H9 (cell line): ENCODE measurements at regions not wholly inside any gene's neighbourhood (a gene's known extent, or its start where the extent isn't known, plus 50 kb on each side); places are given as distances from the start of the nearest gene placed in this dataset.

Source experiments
- DNase-seq: peaks from one replicate; pipeline ENCODE4 v3.0.0-alpha.2; 2017
- H2AFZ ChIP-seq: one replicate; pipeline ENCODE4 v1.6.1; 2013; ENCODE audit warnings: mild to moderate bottlenecking, low read length, control low read depth, moderate library complexity
- H2AK5ac ChIP-seq: 2 replicates; pipeline ENCODE4 v1.6.1; 2013; ENCODE audit warnings: low read length, control low read depth, mixed read lengths; ENCODE audit not compliant: insufficient read length
- H2BK120ac ChIP-seq: one replicate; pipeline ENCODE4 v1.6.1; 2013; ENCODE audit warnings: low read depth, mild to moderate bottlenecking, low read length, control low read depth, inconsistent platforms; ENCODE audit not compliant: poor library complexity, severe bottlenecking
- H2BK12ac ChIP-seq: 2 replicates; pipeline ENCODE4 v1.6.1; 2013; ENCODE audit warnings: low read length, control low read depth, mixed read lengths, low read depth; ENCODE audit not compliant: insufficient read length
- H2BK15ac ChIP-seq: 2 replicates; pipeline ENCODE4 v1.6.1; 2013; ENCODE audit warnings: low read depth, low read length, control low read depth
- H2BK20ac ChIP-seq: one replicate; pipeline ENCODE4 v1.6.1; 2013; ENCODE audit warnings: low read depth, mild to moderate bottlenecking, low read length, control low read depth, inconsistent platforms; ENCODE audit not compliant: poor library complexity, severe bottlenecking
- H2BK5ac ChIP-seq: 2 replicates; pipeline ENCODE4 v1.6.1; 2013; ENCODE audit warnings: low read length, control low read depth, mixed read lengths; ENCODE audit not compliant: insufficient read length
- H3K14ac ChIP-seq: 2 replicates; pipeline ENCODE4 v1.6.1; 2013; ENCODE audit warnings: low read length, control low read depth; ENCODE audit not compliant: insufficient read depth
- H3K18ac ChIP-seq: 2 replicates; pipeline ENCODE4 v1.6.1; 2013; ENCODE audit warnings: low read depth, mild to moderate bottlenecking, mixed read lengths, low read length, control low read depth; ENCODE audit not compliant: insufficient read length
- H3K23ac ChIP-seq: 2 replicates; pipeline ENCODE4 v1.6.1; 2013; ENCODE audit warnings: low read length, control low read depth, mixed read lengths, low read depth; ENCODE audit not compliant: insufficient read length
- H3K23me2 ChIP-seq: 2 replicates; pipeline ENCODE4 v1.6.1; 2013; ENCODE audit warnings: low read depth, mild to moderate bottlenecking, mixed read lengths, low read length, control low read depth; ENCODE audit not compliant: insufficient read length, poor library complexity, severe bottlenecking
- H3K27ac ChIP-seq: 2 replicates; pipeline ENCODE4 v1.5.1; 2013; ENCODE audit warnings: low read length, control low read depth, mixed read lengths, low read depth; ENCODE audit not compliant: insufficient read length
- H3K27me3 ChIP-seq: 2 replicates; pipeline ENCODE4 v1.6.1; 2013; ENCODE audit warnings: low read length, control low read depth, inconsistent platforms; ENCODE audit not compliant: insufficient read depth
- H3K4ac ChIP-seq: 2 replicates; pipeline ENCODE4 v1.6.1; 2013; ENCODE audit warnings: low read depth, mild to moderate bottlenecking, control low read depth, inconsistent platforms, low read length, moderate library complexity
- H3K4me1 ChIP-seq: 2 replicates; pipeline ENCODE4 v1.6.1; 2013; ENCODE audit warnings: low read length, control low read depth, inconsistent platforms; ENCODE audit not compliant: insufficient read depth
- H3K4me2 ChIP-seq: 2 replicates; pipeline ENCODE4 v1.6.1; 2013; ENCODE audit warnings: low read length, control low read depth, mixed read lengths; ENCODE audit not compliant: insufficient read length, insufficient read depth
- H3K56ac ChIP-seq: 2 replicates; pipeline ENCODE4 v1.6.1; 2013; ENCODE audit warnings: low read depth, mild to moderate bottlenecking, mixed read lengths, low read length, control low read depth; ENCODE audit not compliant: insufficient read length
- H3K79me1 ChIP-seq: 2 replicates; pipeline ENCODE4 v1.6.1; 2013; ENCODE audit warnings: low read depth, mild to moderate bottlenecking, moderate library complexity, low read length, control low read depth, inconsistent platforms; ENCODE audit not compliant: insufficient read depth, poor library complexity, severe bottlenecking
- H3K79me2 ChIP-seq: 2 replicates; pipeline ENCODE4 v1.6.1; 2013; ENCODE audit warnings: low read length, control low read depth, inconsistent platforms; ENCODE audit not compliant: insufficient read depth
- H3K9ac ChIP-seq: 2 replicates; pipeline ENCODE4 v1.6.1; 2013; ENCODE audit warnings: low read length, control low read depth, mixed read lengths; ENCODE audit not compliant: insufficient read length; ENCODE audit errors: extremely low read depth
- H3K9me3 ChIP-seq: one replicate; pipeline ENCODE4 v1.6.1; 2013; ENCODE audit warnings: low read depth, low read length, inconsistent platforms; ENCODE audit not compliant: control insufficient read depth
- H3T11ph ChIP-seq: one replicate; pipeline ENCODE4 v1.6.1; 2013; ENCODE audit warnings: mild to moderate bottlenecking, low read length, control low read depth, inconsistent platforms
- H4K20me1 ChIP-seq: one replicate; pipeline ENCODE4 v1.6.1; 2013; ENCODE audit not compliant: control insufficient read depth, insufficient read length, insufficient read depth
- H4K5ac ChIP-seq: 2 replicates; pipeline ENCODE4 v1.6.1; 2013; ENCODE audit warnings: low read depth, mild to moderate bottlenecking, mixed read lengths, low read length, control low read depth; ENCODE audit not compliant: insufficient read length
- H4K8ac ChIP-seq: replicated peaks from 2 replicates; pipeline ENCODE4 v1.6.1; 2013; ENCODE audit warnings: low read length, control low read depth, mixed read lengths, low read depth; ENCODE audit not compliant: insufficient read length
- H4K91ac ChIP-seq: 2 replicates; pipeline ENCODE4 v1.6.1; 2013; ENCODE audit warnings: low read depth, mild to moderate bottlenecking, moderate library complexity, mixed read lengths, low read length, control low read depth; ENCODE audit not compliant: insufficient read length
- H3K27ac Mint-ChIP-seq, 3 experiments: 2 replicates in 2 of 3; 3 replicates in 1 of 3; pipeline ENCODE4 v1.8.0; 2020 to 2021; ENCODE audit warnings: mixed read lengths in 3 of 3, mild to moderate bottlenecking in 1 of 3, moderate library complexity in 1 of 3
- H3K27me3 Mint-ChIP-seq: 2 replicates; pipeline ENCODE4 v1.8.0; 2021; ENCODE audit warnings: low read depth, mild to moderate bottlenecking, moderate library complexity, mixed read lengths
- H3K36me3 Mint-ChIP-seq, 3 experiments: 2 replicates in 2 of 3; 3 replicates in 1 of 3; pipeline ENCODE4 v1.8.0; 2020 to 2021; ENCODE audit warnings: low read depth in 3 of 3, mixed read lengths in 3 of 3; ENCODE audit not compliant: insufficient read depth in 1 of 3
- H3K4me1 Mint-ChIP-seq, 2 experiments: 2 replicates each; pipeline ENCODE4 v1.8.0; 2020; ENCODE audit warnings: mixed read lengths in 2 of 2
- H3K4me3 Mint-ChIP-seq, 2 experiments: 2 replicates in 1 of 2; 3 replicates in 1 of 2; pipeline ENCODE4 v1.8.0; 2020 to 2021; ENCODE audit warnings: mild to moderate bottlenecking in 2 of 2, mixed read lengths in 2 of 2, moderate library complexity in 1 of 2
- H3K9me3 Mint-ChIP-seq, 2 experiments: 2 replicates in 1 of 2; 3 replicates in 1 of 2; pipeline ENCODE4 v1.8.0; 2020; ENCODE audit warnings: mild to moderate bottlenecking in 2 of 2, mixed read lengths in 2 of 2, moderate library complexity in 1 of 2
- whole genome bisulfite sequencing: extraction: QIAGEN DNeasy Blood & Tissue Kit; methylation state at CpG from one replicate; pipeline ENCODE4 v1.1.7; 2013; ENCODE audit warnings: missing lambda C conversion rate, low lambda C conversion rate, mixed read lengths; ENCODE audit not compliant: insufficient read length; ENCODE audit errors: extremely low coverage; 5-methylcytosine and 5-hydroxymethylcytosine counted together
- TF ChIP-seq, protein P1 (sequence below): fragments of 200-600 bp; sonication (generic); conservative IDR thresholded peaks from 3 replicates; pipeline ENCODE4 v1.8.0; 2021; ENCODE audit warnings: antibody characterized with exemption, mild to moderate bottlenecking

DNA sequence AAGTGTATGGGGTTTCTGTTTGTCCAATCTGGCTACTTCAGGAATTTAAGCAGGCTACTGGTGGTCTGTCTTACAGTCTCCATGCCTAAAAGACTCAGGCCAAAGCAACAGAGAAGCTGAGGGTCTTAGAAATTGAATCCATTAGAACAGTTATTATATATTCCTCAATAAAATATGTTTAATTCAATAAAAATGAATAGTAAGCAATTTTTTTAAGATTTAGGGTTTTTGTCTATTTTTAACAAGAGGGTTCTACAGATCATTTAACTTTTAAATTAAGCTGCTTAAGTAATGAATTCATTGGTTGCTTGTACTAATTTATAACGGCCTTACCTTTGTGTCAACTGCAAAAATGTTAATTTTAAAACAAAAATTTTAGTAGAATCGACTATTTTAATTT lies 832.6 kb upstream of the SLC39A10 start:
- no peak overlapping the region for H2BK5ac ChIP-seq
- no peak for DNase-seq
- H3K9me3 ChIP-seq = no peaks in the 10 kb centered on the region
- H3K18ac ChIP-seq = no peak overlapping the region
- TF ChIP-seq, protein P1, sequence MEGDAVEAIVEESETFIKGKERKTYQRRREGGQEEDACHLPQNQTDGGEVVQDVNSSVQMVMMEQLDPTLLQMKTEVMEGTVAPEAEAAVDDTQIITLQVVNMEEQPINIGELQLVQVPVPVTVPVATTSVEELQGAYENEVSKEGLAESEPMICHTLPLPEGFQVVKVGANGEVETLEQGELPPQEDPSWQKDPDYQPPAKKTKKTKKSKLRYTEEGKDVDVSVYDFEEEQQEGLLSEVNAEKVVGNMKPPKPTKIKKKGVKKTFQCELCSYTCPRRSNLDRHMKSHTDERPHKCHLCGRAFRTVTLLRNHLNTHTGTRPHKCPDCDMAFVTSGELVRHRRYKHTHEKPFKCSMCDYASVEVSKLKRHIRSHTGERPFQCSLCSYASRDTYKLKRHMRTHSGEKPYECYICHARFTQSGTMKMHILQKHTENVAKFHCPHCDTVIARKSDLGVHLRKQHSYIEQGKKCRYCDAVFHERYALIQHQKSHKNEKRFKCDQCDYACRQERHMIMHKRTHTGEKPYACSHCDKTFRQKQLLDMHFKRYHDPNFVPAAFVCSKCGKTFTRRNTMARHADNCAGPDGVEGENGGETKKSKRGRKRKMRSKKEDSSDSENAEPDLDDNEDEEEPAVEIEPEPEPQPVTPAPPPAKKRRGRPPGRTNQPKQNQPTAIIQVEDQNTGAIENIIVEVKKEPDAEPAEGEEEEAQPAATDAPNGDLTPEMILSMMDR = no peak
- no peaks in the 10 kb centered on the region for H3K27me3 ChIP-seq
- Mint-ChIP-seq H3K36me3 (no peaks in the 10 kb centered on the region), H3K4me1 (no peaks in the 10 kb centered on the region), H3K4me3 (no peak overlapping the region), H3K9me3 (no peaks in the 10 kb centered on the region), H3K27ac (no peak overlapping the region), H3K27me3 (no peaks in the 10 kb centered on the region; the same call in 1 of the 2 replicates)
- H4K8ac ChIP-seq = no peak overlapping the region
- H3K4me2 ChIP-seq = no peak overlapping the region
- H3T11ph ChIP-seq = no peak overlapping the region
- no CpG with 5 or more reads among the region's 2 CpGs for WGBS
- no peaks in the 10 kb centered on the region for H3K23me2 ChIP-seq
- H3K23ac ChIP-seq = no peak overlapping the region
- no peak overlapping the region for H3K4ac ChIP-seq
- no peak overlapping the region for H2BK120ac ChIP-seq
- no peak overlapping the region for H2BK12ac ChIP-seq
- H3K56ac ChIP-seq = no peak overlapping the region
- H2AK5ac ChIP-seq = no peak overlapping the region
- H3K79me2 ChIP-seq = no peaks in the 10 kb centered on the region
- no peak overlapping the region for H4K91ac ChIP-seq
- no peaks in the 10 kb centered on the region for H3K79me1 ChIP-seq
- no peak overlapping the region for H4K5ac ChIP-seq
- no peak overlapping the region for H2BK15ac ChIP-seq
- no peaks in the 10 kb centered on the region for H4K20me1 ChIP-seq
- H3K27ac ChIP-seq = no peak overlapping the region
- H3K9ac ChIP-seq = no peak overlapping the region
- no peak overlapping the region for H2BK20ac ChIP-seq
- no peak overlapping the region for H3K14ac ChIP-seq
- H2AFZ ChIP-seq = no peak overlapping the region
- H3K4me1 ChIP-seq = no peaks in the 10 kb centered on the region
